ENCODE measurements at regions not wholly inside any gene's neighbourhood (a gene's known extent, or its start where the extent isn't known, plus 50 kb on each side); places are given as distances from the start of the nearest gene placed in this dataset.
A peak's percentile ranks its signal among the peaks of the same experiment; 100 is the strongest.

DNA sequence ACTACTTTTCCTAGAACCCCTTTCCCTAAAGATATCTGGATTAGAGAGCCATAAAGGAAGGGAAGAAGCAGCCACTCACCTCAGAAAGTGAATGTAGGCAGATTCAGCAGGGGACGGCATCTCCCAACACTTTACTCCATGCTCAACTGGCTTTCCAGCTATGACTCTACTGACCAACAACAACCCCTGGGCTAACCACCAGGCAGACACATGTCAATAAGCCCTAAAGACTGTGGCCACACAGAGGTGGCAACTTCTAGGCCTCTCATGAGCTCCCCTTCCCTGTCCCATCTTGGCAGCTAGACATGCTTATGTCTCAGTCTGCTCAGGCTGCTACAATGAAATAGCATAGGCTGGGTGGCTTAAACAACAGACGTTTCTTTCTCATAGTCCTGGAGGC is 214.0 kb upstream of the ZP4 start:
- DNase-seq (ENCODE audit: low spot score), result no peak
- in situ Hi-C loops (cut with HindIII; ENCODE audit: low sequenced_read_pairs), result no loop called here

DNA sequence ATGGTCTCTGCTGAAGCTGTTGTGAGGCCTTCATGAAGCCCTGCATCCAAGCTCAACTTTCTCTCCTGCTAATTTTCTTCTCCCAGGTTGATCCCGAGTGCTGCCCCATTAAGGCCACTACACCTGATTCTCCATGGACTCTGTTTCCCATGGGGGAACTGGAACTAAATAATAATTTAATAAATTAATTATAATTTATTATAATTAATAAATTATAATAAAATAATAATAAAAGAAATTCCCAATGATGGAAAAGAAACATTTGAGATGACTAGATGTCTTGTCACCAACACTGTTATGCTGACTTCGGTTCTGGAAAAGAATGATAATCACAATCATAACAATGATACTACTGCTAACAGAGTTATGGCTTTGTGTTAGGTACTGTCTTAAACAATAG is 211.2 kb upstream of the ZP4 start:
- in situ Hi-C loops (cut with HindIII; ENCODE audit: low sequenced_read_pairs), result no loop called here
- no peak for DNase-seq (ENCODE audit: low spot score)

DNA sequence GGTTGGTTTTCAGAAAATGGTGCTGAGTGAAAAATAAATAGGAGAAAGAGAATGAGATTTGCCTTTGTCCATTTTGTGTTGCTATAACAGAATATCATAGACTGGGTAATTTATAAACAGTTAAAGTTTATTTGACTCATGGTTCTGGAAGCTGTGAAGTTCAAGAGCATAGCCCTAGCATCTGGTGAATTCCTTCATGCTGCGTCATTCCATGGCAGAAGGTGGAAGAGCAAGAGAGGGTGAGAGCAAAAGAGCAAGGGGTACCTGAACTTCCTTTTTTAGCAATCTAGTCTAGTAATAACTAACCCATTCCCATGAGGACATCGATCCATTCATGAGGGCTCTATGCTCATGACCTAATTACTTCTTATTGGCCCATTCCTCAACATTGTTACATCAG is 209.1 kb upstream of the ZP4 start:
- DNase-seq (ENCODE audit: low spot score), result no peak
- in situ Hi-C loops (cut with HindIII; ENCODE audit: low sequenced_read_pairs), result no loop called here

DNA sequence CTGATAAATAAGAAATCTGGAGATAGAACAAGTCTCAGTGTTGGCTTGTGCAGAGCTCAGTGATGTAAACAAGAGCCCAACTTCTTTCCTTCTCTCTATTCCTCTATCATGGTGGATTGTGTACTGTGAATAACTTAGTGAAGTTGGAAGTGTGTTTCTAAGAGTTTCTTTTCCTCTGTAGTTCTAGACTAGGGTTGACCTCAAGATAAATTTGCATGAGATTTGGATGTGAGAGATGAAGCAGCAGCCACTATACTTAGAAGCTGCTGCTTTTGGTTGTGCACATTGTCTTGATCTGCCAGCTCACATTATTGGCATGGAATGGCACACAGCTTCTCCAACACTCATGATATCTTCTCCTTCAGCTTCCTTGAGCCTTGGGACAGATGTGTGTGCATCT is 198.9 kb upstream of the ZP4 start:
- no peak for DNase-seq (ENCODE audit: low spot score)
- in situ Hi-C loops (cut with HindIII; ENCODE audit: low sequenced_read_pairs), result no loop called here

DNA sequence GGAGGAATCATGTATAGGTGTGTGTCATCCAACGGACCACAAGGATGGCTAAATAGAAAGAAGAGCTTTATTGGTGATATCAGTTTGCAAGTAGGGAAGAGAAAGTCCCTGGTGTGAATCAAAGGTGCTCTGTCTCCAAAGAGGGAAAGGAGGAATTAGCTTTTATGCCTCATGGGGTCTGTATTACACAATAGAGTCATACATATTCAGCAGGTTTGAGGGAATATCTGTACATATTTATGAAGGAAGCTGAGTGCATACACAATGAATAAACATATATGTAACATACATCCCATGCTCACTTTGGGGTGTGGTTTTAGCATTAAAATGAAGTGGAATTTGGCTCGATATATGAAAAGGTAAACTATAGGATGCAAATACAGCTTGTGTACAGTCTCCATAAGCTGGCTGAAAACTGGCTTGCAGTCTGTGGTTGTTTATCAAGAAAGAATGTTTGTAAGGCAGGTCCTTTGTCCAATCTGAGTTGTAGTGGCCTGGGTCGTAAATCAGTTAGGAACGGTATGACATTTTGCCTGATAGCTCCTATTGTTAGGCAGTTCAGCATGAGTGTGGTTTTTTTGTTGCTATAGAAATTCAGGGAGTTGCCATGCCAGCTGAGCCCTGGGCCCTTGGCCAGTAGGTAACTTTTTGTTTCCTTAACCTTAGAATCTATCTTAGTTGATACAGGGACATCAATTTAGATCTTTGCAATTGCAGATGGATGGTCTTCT is 198.0 kb upstream of the ZP4 start:
- in situ Hi-C loops (cut with HindIII; ENCODE audit: low sequenced_read_pairs), result no loop called here
- no peak for DNase-seq (ENCODE audit: low spot score)

DNA sequence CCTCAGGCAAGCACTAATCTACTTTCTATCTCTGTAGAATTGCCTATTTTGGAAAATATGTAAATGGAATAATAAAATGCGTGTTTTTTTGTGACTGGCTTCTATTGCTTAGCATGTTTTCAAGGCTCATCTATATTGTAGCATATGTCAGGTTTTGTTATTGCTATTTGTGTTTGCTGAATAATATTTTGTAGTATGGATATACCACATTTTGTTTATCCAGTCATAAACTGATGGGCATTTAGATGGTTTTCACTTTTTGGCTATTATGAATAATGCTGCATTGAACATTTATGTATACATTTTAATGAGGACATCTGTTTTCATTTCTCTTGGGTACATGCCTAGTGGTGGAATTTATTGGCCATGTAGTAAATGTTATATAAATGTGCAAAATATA is 183.3 kb upstream of the ZP4 start:
- in situ Hi-C loops (cut with HindIII; ENCODE audit: low sequenced_read_pairs), result no loop called here
- no peak for DNase-seq (ENCODE audit: low spot score)

DNA sequence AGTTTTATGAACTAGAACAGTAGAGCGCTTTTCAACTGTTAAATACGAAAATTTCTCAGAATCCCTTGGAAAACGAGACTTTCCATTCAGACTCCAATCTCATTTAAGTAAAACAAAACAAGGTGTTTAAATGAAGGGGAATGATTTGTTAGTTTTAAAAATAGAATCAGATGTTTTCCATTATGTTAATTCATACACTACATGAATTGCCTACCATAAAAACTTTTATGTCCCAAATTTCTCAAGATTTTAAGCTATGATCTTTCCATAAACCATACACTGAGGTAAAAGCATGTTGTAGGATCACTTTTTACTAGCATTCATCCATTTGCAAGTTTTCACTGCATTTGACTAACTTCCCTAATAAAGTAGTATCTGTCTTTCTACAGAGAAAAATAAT is 180.3 kb upstream of the ZP4 start:
- in situ Hi-C loops (cut with HindIII; ENCODE audit: low sequenced_read_pairs), result no loop called here
- no peak for DNase-seq (ENCODE audit: low spot score)

DNA sequence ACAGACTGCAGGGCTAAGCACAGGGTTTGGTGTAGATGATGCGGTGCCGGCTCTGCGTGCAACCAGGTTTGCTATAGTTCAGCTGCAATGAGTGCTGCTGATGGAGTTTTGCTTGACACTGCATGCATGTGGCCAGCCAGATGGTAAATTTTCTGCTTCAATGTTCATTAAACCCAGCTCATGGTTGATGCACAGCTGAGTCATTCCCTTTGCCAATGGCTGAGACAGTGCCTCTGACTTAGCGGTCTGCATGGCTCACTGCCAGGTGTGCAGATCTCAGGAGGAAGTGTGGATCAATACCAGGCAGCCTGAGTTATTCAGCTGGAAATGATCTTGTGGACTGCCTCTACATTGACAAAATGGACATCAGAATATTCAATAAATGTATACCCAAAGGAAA is 172.7 kb upstream of the ZP4 start:
- DNase-seq (ENCODE audit: low spot score), result peak; percentile 29
- in situ Hi-C loops (cut with HindIII; ENCODE audit: low sequenced_read_pairs), result no loop called here

DNA sequence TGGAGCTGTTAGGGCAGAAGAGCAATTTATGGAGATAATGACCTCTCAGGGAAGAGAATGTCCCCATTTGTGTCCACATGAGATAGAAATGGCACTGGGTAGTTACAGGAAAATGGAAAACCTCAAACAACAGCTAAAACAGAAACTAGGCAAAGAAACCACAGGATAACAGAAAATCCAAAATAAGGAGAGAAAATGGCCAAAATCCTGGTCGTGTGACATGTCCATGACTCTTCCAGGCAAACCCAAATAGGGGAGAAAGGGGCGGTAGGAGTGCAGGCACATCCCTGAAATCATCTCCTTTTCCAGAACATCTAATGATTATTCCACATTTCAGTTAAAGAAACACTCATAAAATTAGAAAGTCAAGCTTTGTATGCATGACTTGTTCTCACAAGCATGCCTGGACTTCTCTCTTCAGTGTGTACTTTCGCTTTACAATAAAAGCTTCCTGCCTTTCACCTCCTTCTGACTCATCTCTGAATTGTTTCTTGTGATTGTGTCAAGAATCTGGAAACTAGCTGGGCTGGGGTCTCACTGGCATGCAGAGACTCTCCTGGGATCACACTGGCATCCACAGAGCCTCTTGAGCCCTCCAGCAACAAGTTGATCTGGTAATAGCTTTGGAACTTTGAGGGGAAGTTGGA is 171.4 kb upstream of the ZP4 start:
- no peak for DNase-seq (ENCODE audit: low spot score)
- in situ Hi-C loops (cut with HindIII; ENCODE audit: low sequenced_read_pairs), result no loop called here

DNA sequence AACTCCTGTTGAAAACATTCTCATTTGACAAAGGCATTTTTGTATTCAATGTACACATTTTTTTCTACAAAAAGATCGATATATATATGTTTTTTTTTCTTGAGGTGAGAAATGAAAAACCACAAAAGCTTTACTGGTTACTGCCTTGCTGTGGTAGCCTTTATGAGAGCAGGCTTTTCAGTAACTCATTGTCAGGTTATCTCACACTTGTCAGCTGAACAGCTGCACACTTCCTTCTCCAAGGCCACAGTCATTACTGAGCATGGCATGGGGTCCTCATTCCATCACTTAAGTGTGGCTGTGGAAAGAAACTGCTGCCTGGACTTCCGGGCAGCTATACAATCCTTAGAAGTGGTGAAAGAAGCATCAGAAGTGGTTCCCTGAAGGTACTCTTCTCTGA is 169.3 kb upstream of the ZP4 start:
- in situ Hi-C loops (cut with HindIII; ENCODE audit: low sequenced_read_pairs), result no loop called here
- DNase-seq (ENCODE audit: low spot score), result no peak

DNA sequence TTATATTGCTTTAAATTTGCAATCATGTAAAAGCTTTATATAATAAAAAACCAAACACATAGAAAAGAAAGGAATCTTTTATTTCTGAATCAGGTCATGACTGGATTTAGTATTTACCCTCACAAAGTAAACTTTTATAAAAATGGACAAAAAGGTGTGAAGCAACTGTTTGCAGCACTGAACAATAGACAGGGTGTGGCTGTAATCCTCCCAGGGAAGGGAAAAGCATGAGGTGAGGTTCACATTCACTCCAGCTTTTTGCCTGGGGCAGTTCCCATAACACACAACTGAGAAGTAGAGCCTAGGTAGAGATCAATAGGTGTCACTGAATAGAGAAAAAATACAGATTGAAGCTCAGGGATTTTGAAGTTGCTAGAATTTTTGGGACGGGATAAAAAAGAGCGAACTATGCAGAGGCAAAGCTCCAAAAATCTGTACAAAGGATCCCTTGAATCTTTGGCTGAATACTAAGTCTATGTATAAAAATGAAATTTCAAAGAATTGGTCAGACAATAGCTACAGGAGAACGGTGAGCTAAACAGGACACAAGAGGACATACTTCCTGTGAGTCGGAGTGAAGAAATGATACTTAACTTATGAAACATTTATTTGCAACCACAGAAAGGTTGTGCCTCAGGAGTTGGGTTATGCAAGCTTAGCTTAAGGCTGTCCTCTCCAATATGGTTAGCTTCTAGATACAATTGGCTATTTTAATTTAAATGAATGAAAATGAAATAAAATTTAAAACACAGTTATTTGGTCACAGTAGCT is 162.0 kb upstream of the ZP4 start:
- in situ Hi-C loops (cut with HindIII; ENCODE audit: low sequenced_read_pairs), result no loop called here
- DNase-seq (ENCODE audit: low spot score), result no peak

DNA sequence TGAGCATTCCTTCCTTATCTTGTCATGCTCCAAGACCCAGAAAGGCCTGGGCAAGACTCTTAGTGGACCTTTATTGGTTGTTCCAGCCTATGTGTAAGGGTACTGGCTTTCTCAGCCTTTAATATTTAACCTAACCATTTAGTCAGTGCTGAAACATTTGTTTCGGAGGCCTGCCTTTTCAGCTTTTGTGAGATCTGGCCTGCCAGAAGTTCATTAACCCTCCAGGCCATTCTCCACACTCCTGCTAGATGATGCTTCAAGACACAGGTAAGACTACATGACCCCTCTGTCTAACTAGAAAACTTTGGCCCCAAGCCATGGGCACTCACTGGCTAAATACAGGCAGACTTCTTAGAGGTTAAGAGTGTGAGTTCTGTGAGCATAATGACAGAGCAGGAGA is 138.4 kb upstream of the ZP4 start:
- no peak for DNase-seq (ENCODE audit: low spot score)
- in situ Hi-C loops (cut with HindIII; ENCODE audit: low sequenced_read_pairs), result no loop called here

DNA sequence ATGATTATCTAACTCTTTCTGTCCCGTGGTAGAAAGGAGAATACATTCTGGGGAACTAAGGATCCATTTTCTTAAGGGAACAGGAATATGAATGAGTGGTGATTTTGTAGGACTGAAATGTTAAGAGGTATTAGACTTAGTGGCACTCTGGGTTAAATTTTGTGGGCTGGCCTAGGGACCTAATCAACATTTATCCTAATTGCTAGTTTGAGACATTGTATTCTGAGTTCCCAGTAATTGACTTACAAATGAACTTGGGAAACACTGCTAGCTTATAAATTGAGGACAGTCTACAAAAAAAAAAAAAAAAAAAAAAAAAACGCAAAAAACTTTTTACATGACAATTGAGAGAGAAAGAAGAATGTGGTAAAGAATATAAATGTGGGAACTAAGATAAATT is 136.6 kb upstream of the ZP4 start:
- no peak for DNase-seq (ENCODE audit: low spot score)
- in situ Hi-C loops (cut with HindIII; ENCODE audit: low sequenced_read_pairs), result no loop called here

DNA sequence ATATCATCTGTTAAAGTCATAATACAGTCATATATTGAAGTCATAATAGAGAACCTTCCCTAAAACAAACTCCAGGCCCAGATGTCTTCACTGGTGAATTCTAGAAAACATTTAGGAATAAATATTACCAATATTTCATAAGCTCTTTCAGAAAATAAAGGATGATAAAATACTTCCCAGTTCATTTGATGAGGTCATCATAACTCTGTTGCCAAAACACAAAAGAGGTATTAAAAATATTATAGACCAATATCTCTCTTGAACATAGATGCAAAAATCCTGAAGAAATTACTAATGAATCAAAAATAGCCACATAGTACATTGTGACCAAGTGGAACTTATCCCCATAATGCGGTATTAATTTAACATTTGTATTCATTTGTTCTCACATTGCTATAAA is 132.4 kb upstream of the ZP4 start:
- in situ Hi-C loops (cut with HindIII; ENCODE audit: low sequenced_read_pairs), result no loop called here
- DNase-seq (ENCODE audit: low spot score), result no peak

DNA sequence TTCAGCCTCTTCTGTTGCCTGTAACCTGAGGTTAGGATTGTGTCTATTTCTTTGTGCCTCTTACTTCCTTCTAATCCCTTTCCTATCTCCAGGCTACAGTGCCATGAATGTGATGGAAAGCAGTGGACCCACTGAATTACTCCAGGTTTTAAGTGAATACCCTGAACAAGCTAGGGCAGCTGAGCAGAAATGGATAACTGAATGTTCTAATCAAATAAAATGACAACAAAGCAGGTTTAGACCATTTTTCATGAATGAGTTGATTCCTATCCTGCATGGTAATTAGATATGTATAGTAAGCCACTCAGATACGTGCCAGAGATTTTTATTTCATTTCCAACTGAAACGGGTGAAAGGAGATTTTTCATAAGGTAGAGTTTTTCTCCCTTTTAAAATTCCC is 127.5 kb upstream of the ZP4 start:
- DNase-seq (ENCODE audit: low spot score), result no peak

DNA sequence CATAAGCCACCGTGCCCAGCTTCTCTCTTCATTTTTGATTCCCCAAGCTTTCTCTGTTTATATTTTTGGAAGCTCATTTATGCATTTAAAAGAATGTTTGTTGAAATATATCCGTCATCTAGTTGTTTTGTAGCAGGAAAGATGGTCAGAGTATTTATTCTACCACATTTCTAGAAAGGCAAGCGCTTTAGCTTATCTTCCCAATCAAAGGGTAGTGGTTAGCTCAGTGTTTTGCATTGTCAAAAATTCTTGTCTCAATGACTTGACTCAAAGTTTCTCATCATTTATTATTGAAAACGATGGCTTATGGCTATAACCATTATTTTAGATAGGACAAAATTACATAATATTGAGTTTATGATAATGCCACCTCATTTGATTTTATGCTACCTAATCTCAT is 116.1 kb upstream of the ZP4 start:
- no peak for DNase-seq (ENCODE audit: low spot score)
- in situ Hi-C loops (cut with HindIII; ENCODE audit: low sequenced_read_pairs), result no loop called here

More for the DNA sequence above, 127.5 kb upstream of the ZP4 start:
- in situ Hi-C loops (cut with HindIII; ENCODE audit: low sequenced_read_pairs), result no loop called here

DNA sequence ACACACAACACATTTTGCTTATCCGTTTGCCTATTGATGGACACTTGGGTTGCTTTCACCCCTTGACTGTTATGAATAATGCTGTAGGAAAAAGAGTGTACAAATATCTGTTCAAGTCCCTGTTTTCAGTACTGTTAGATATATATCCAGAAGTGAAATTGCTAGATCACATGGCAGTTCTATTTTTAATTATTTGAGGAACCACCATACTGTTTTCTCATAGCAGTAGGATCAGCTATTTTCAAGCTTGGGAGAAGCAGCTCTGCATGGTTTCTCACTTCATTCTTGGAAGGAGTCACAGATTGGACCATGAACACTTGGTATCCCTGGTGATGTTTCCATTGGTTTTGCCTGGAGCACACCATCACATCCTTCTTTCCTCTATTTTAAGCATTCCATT is 114.4 kb upstream of the ZP4 start:
- DNase-seq (ENCODE audit: low spot score), result no peak
- in situ Hi-C loops (cut with HindIII; ENCODE audit: low sequenced_read_pairs), result no loop called here

DNA sequence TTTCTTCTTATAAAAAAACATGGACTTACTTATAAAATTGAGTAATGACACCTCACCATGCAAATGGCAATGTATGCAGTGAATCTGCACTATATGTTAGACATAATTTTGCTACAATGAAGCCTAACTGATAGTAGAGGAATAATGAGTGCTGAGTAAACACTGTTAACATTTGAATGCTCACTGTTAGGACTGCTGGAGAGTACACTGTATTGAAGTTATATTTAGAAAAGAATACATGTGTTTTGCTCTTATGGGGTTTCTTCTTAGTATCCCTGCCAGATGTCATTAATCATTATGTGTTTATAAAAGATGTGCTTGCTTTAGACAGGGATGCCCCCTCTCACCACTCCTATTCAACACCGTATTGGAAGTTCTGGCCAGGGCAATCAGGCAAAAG is 111.1 kb upstream of the ZP4 start:
- in situ Hi-C loops (cut with HindIII; ENCODE audit: low sequenced_read_pairs), result no loop called here
- DNase-seq (ENCODE audit: low spot score), result no peak

DNA sequence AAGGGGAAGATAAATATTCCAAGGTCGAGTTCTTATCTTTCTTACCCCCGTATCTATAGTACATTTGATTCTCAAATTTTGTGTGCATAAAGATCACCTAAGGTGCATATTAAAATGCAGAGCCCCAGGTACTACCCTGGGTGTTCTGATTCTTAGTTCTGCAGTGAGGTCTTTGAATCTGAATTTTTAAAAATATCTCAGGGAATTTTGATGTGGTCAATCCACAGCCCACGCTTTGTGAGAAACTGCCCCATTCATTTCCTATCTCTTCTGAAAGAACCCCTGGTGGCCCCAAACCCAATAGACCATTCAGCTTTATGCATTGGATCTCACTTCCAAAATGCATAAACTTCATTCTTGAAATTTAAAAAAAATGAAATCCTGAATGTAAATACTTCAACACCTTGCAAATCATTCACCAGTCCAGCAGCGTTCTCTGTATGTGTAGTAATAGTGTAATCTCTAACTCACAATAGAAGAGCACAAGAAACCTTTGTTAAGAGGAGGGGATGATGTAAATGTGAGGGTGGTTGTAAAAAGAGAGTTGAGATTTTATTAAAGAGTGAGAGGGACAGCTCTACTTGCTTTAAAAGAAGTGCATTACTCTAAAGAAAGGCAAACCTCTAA is 108.8 kb upstream of the ZP4 start:
- in situ Hi-C loops (cut with HindIII; ENCODE audit: low sequenced_read_pairs), result no loop called here
- no peak for DNase-seq (ENCODE audit: low spot score)

DNA sequence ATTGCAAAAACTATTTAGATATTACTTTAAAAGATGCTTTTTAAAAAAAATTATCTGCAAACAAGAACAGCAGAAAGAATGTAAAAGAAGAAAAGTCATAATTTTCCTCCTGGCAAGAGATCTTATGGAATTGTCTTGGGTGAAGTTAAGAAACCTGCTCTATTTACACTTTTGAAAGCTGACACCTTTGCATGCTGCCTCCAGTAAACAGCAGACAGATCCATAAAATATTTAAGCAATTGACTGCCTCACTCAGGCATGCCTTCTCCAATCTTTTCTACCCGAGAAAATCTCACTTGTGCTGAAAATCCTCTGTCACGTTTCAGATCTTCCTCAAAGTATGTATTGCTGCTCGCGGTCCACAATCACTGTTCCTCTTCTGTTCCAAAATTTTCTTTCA is 107.9 kb upstream of the ZP4 start:
- in situ Hi-C loops (cut with HindIII; ENCODE audit: low sequenced_read_pairs), result no loop called here
- no peak for DNase-seq (ENCODE audit: low spot score)

All from G401 (cell line).